LNCaP clone FGC (cell line): ENCODE measurements at regions not wholly inside any gene's neighbourhood (a gene's known extent, or its start where the extent isn't known, plus 50 kb on each side); places are given as distances from the start of the nearest gene placed in this dataset.
A peak's percentile ranks its signal among the peaks of the same experiment; 100 is the strongest.

ENCODE experiments used
- DNase-seq: peaks from one replicate; pipeline ENCODE4 v3.0.0-alpha.2; 2011; ENCODE audit warnings: low read depth
- H3K4me3 ChIP-seq: 2 replicates; pipeline ENCODE4 v1.5.1; 2011; ENCODE audit warnings: mild to moderate bottlenecking, low read depth, low read length, control low read depth
- TF ChIP-seq, protein P1 (sequence below): IDR thresholded peaks from 2 replicates; pipeline ENCODE4 v1.5.1; 2012; ENCODE audit warnings: mild to moderate bottlenecking; ENCODE audit not compliant: control insufficient read depth, insufficient read depth; ENCODE audit errors: extremely low read depth

GRCh38 chr5:158007336-158007735 is 148.4 kb upstream of the CLINT1 start:
- H3K4me3 ChIP-seq, result no peak overlapping the region
- TF ChIP-seq, protein P1, sequence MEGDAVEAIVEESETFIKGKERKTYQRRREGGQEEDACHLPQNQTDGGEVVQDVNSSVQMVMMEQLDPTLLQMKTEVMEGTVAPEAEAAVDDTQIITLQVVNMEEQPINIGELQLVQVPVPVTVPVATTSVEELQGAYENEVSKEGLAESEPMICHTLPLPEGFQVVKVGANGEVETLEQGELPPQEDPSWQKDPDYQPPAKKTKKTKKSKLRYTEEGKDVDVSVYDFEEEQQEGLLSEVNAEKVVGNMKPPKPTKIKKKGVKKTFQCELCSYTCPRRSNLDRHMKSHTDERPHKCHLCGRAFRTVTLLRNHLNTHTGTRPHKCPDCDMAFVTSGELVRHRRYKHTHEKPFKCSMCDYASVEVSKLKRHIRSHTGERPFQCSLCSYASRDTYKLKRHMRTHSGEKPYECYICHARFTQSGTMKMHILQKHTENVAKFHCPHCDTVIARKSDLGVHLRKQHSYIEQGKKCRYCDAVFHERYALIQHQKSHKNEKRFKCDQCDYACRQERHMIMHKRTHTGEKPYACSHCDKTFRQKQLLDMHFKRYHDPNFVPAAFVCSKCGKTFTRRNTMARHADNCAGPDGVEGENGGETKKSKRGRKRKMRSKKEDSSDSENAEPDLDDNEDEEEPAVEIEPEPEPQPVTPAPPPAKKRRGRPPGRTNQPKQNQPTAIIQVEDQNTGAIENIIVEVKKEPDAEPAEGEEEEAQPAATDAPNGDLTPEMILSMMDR, result no peak
- DNase-seq, result no peak

GRCh38 chr5:157999696-158000095 is 140.8 kb upstream of the CLINT1 start:
- TF ChIP-seq, protein P1, result no peak
- H3K4me3 ChIP-seq, result no peak overlapping the region
- DNase-seq, result no peak

GRCh38 chr5:157997991-157998504 is 139.1 kb upstream of the CLINT1 start:
- H3K4me3 ChIP-seq, result no peak overlapping the region
- no peak for DNase-seq
- TF ChIP-seq, protein P1, result no peak

DNA sequence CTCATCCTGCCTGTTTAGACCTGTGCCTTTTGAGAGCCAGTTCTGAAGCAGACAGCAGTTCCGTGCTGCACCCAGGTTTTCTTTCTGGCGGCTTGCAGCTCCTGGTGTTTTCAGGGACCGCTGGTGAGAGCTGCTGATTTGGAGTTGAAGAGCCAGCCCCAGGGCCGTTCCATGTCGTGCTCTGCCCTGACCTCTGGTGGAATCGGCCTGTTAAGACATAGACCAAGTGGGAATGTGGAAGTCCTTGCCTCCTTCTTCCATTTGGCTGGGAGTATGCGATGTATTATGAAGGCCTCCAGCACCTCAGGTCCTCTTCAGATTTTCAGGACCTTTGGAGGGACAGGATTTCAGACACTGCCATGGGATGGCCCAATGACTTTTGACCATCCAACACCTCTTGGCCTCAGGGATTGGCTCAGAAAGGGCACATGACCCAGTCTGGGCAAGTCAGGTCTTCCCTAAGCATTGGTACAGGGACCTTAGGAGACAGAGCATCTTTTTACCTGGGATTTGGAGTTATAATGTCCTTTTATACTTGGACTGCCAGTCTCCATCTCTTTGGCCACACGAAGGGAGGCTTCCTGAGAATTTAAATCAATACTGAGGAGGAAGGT is 136.1 kb upstream of the CLINT1 start:
- H3K4me3 ChIP-seq, result no peak overlapping the region

DNA sequence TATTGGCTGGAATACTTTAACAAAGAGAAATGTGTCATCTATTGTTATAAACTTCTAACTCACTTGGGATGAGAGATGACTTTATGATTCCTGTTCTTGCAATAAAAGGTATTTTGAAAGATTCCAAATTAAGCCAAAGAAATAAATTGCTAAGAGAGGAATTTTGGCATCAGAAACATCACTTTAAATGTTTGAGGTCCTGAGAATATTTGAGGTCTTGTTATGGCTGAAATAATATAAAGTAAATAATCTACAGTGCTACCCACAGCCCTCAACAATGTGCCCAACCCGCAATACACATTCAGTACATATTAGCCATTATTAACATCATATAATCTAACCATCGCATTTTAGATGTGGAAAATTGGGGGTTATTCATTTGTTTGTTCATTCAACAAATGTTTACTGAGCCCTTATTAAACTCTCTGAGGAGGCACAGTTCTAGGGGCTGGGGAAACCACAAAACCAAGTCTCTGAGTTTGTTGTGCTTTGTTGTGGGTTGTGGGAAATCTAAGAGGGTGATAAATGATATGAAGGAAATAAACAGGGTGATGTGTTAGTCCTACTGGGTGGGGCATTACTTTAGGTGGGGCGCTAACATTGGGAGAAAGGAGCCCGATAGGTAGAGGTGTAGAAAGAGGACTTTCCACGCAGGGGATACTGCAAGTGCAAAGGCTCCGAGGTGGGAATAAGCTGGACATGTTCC is 135.2 kb upstream of the CLINT1 start:
- TF ChIP-seq, protein P1, result no peak
- DNase-seq, result no peak
- no peak overlapping the region for H3K4me3 ChIP-seq

More for the DNA sequence above, 136.1 kb upstream of the CLINT1 start:
- DNase-seq, result no peak
- TF ChIP-seq, protein P1, result peak; percentile 79

GRCh38 chr5:157993201-157993600 is 134.3 kb upstream of the CLINT1 start:
- TF ChIP-seq, protein P1, result no peak
- no peak for DNase-seq
- H3K4me3 ChIP-seq, result no peak overlapping the region
